ENCODE measurements at regions not wholly inside any gene's neighbourhood (a gene's known extent, or its start where the extent isn't known, plus 50 kb on each side); places are given as distances from the start of the nearest gene placed in this dataset.

- TF ChIP-seq RERE (CRISPR knock-in tag; IDR thresholded peaks at IDR 0.05; ENCODE audit: borderline replicate concordance) (no peak), PRPF4 (IDR thresholded peaks at IDR 0.05; ENCODE audit: insufficient read depth, low read depth, low read length, poor library complexity, severe bottlenecking) (no peak), HMG20A (CRISPR knock-in tag; conservative IDR thresholded peaks at IDR 0.05) (0 out of 2 replicates have a peak, but pooled peaks have one; percentile 24), ZNF740 (CRISPR knock-in tag; IDR thresholded peaks at IDR 0.05) (0 out of 2 replicates have a peak, but pooled peaks have one; percentile 25), ZNF740 (tag; IDR thresholded peaks at IDR 0.05) (no peak), TOE1 (IDR thresholded peaks at IDR 0.05; ENCODE audit: borderline replicate concordance) (no peak), TOE1 (CRISPR knock-in tag; IDR thresholded peaks at IDR 0.05; ENCODE audit: borderline replicate concordance, low read depth) (no peak), ZKSCAN3 (CRISPR knock-in tag; IDR thresholded peaks at IDR 0.05) (no peak), JUND (IDR thresholded peaks at IDR 0.05; ENCODE audit: borderline replicate concordance, low read depth, low read length) (peak; percentile 13; the same call in 1 of the 2 replicates), JUND (tag; IDR thresholded peaks at IDR 0.05; ENCODE audit: borderline replicate concordance, low read depth, low read length) (no peak), DEAF1 (CRISPR knock-in tag; IDR thresholded peaks at IDR 0.05) (peak; percentile 94), ZNF274 (IDR thresholded peaks at IDR 0.05; ENCODE audit: borderline replicate concordance, low read depth, low read length) (no peak), RFX1 (IDR thresholded peaks at IDR 0.05) (no peak), CC2D1A (IDR thresholded peaks at IDR 0.05) (peak; percentile 75; the same call in 1 of the 2 replicates), SREBF2 (CRISPR knock-in tag; IDR thresholded peaks at IDR 0.05) (0 out of 2 replicates have a peak, but pooled peaks have one; percentile 9), HOXB6 (CRISPR knock-in tag; IDR thresholded peaks at IDR 0.05; ENCODE audit: borderline replicate concordance) (no peak), SP1 (CRISPR knock-in tag; IDR thresholded peaks at IDR 0.05) (0 out of 2 replicates have a peak, but pooled peaks have one; percentile 21)
Measured at GRCh38 chr1:39102537-39103327, 76.6 kb downstream of the NDUFS5 start (continued).
